A204.1 (cell line): ENCODE measurements at regions not wholly inside any gene's neighbourhood (a gene's known extent, or its start where the extent isn't known, plus 50 kb on each side); places are given as distances from the start of the nearest gene placed in this dataset.
"Not testable (repeated sequence)": the region's sequence is repeated elsewhere in the genome, so short reads cannot be mapped to it uniquely, and the experiment has no call there.

ENCODE experiments used
- FAIRE-seq: peaks from 2 replicates; lab custom pipeline; 2012; peaks lifted over from hg19 to GRCh38; lab: Jason Lieb, UNC

GRCh38 chr6:134784336-134784735 lies 165.6 kb downstream of the ALDH8A1 start:
- no peak for FAIRE-seq

GRCh38 chr6:134778431-134778830 lies 171.5 kb downstream of the ALDH8A1 start:
- no peak for FAIRE-seq

- FAIRE-seq: no peak
These were observed 175.7 kb downstream of the ALDH8A1 start for GRCh38 chr6:134774201-134774638.

- FAIRE-seq: no peak
These were observed 177.1 kb downstream of the ALDH8A1 start for GRCh38 chr6:134772671-134773360.

DNA sequence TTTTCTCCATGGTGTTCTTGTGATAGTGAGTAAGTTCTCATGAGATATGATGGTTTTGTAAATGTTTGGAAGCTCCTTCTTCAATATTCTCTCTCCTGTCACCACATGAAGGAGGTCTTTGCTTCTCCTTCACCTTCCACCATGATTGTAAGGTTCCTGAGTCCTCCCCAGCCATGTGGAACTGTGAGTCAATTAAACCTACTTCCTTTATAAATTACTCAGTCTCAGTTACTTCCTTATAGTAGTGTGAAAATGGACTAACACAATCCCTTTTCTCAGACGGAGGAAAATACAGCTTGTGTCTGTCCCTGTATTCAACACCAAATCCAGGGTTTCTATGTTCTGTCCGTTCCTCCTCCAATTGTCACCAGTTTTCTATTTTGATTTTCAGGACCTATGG lies 181.0 kb downstream of the ALDH8A1 start:
- FAIRE-seq: no peak

DNA sequence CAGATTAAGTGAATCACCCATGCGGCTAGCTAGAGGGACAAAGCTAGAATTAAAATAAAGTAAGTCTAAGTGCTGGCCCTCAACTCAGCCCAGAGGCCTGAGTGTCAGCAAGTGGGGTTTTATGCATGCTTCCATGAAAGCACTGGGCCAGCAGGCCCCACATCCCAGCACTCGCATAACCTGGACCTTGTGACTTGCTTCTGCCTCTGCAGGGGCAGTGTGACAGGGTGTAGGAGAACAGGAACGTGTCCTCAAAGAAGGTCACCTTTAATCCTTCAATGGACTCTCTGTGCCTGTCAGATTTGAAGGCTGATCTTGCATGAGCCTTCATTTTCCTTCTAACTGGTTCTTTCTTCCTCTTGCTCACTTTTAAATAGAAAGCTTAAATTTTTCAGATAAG lies 183.4 kb downstream of the ALDH8A1 start:
- FAIRE-seq: no peak

GRCh38 chr6:134764741-134765140 lies 185.2 kb downstream of the ALDH8A1 start:
- no peak for FAIRE-seq

DNA sequence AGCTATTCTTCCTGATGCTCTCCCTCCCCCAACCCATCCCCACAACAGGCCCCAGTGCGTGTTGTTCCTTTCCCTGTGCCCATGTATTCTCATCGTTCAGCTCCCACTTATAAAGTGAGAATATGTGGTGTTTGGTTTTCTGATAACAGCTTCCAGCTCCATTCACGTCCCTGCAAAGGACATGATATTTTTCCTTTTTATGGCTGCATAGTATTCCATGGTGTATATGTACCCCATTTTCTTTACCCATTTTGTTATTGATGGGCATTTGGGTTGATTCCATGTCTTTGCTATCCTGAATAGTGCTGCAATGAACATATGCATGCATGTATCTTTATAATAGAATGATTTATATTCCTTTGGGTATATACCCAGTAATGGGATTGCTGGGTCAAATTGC lies 186.3 kb downstream of the ALDH8A1 start:
- not testable (repeated sequence) for FAIRE-seq

GRCh38 chr6:134758621-134759020 lies 191.3 kb downstream of the ALDH8A1 start:
- FAIRE-seq: no peak

GRCh38 chr6:134757911-134758361 lies 192.0 kb downstream of the ALDH8A1 start:
- FAIRE-seq: no peak

GRCh38 chr6:134756374-134757025 lies 193.4 kb downstream of the ALDH8A1 start:
- no peak for FAIRE-seq

GRCh38 chr6:134754013-134754690 lies 195.7 kb downstream of the ALDH8A1 start:
- FAIRE-seq: no peak

DNA sequence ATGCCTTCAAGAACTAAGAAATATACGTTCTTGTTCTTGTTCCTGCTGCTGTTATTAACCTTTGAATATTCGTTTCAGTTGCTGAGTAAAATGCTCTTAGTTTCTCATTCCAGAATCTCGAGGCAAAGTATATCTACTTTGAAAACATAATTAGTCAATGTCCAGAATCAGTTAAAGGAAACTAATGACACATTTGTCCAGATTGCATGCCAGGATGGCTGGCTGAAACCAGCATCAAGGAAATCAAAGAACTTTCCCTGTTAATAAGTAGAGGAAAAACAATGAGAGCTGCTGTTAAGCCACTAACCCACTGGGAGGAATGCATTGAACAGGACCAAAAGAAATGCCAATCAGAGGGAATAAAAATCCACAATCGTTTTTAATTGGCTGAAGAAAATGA lies 196.9 kb downstream of the ALDH8A1 start:
- FAIRE-seq: no peak

DNA sequence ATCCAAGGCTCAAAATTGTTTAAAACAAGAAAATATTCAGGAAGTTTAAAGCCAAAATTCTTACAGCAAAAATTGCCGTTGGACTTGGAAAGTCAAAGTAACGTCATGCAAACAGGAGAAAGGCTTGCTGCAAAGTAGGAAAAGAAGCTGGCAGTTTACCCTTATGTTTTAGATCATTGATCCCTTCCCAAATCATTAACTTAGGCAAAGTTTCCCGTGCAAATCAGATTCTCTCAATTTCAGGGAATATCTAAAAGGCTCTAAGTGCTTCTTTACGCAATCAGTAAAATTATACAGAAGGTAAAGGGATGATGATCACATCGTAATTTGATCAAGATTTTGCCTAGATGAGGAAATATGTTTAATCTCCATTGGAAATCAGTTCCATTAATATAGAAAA lies 197.5 kb downstream of the ALDH8A1 start:
- FAIRE-seq: no peak

DNA sequence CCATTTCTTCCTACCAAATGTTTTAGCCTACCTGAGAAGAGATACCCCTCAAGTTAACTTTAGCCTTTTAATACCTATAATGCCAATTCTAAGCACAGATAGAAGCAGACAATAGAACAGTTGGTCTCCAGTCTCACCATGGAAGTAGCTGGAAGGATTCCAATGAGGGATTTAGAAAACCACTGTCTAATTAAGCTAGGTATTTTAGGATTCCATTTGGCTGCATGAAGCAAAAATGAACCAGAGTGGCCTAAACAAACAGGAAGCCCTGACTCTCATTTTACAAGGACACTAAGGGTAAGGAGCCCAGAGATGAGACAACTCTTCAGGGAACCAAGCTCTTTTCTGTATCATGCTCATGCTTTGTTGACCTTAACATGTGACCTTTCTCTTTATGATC lies 199.2 kb downstream of the ALDH8A1 start:
- FAIRE-seq: no peak

DNA sequence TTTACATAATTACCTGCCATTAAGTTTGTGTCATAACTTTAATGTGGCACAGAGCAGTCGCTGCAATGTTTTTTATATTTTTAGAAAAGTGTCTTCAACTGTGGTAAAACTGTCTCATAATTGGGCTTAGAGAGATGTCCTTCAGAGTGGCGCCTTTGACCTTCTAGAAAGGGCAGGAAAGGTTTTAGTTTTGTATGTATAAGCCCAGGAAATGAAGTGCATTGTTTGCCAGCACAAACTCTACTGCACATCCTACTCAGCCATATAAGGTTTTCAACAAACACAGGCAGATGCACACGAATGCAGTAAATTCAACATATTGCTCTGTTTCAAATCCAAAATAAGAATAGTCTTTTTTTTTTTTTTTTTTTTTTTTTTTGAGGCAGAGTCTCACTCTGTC lies 201.4 kb downstream of the ALDH8A1 start:
- no peak for FAIRE-seq

DNA sequence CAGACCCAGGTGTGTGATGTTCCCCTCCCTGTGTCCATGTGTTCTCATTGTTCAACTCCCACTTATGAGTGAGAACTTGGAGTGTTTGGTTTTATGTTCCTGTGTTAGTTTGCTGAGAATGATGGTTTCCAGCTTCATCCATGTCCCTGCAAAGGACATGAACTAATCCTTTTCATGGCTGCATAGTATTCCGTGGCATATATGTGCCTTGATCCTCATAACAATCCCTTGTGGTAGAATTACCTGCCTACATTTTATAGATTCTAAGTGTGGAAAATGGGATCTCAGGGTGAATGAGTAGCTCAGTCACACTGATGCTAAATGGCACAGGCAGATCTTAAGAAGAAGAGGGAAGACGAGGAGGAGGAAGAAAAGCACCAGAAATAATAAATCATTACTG lies 202.7 kb downstream of the ALDH8A1 start:
- FAIRE-seq: not testable (repeated sequence)

DNA sequence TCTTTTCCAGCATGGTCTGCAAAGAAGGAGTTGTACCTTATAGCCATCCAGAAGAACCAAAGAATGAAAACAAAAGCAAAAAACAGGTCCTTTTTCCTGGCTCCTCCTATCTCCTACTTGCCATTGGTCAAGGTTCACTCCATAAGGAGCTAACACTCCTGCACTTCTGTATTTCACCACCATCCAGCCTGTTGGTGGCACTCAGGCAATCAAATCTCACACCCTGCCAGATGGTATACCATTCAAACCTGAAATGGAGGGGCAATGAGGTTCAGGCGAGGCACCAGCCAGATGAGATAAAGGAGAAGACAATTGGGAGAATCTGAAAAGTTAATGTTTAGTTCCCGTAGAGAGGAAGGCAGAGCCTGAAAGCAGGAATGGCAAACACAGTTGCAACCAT lies 203.8 kb downstream of the ALDH8A1 start:
- FAIRE-seq: no peak

DNA sequence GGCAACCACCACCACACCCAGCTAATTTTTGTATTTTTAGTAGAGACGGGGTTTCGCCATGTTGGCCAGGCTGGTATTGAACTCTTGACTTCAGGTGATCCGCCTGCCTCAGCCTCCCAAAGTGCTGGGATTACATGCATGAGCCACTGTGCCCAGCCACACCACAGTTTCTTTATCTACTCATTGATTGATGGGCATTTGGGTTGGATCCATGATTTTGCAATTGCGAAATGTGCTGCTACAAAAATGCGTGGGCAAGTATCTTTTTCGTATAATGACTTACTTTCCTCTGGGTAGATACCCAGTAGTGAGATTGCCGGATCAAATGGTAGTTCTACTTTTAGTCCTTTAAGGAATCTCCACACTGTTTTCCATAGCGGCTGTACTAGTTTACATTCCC lies 204.7 kb downstream of the ALDH8A1 start:
- FAIRE-seq: not testable (repeated sequence)

DNA sequence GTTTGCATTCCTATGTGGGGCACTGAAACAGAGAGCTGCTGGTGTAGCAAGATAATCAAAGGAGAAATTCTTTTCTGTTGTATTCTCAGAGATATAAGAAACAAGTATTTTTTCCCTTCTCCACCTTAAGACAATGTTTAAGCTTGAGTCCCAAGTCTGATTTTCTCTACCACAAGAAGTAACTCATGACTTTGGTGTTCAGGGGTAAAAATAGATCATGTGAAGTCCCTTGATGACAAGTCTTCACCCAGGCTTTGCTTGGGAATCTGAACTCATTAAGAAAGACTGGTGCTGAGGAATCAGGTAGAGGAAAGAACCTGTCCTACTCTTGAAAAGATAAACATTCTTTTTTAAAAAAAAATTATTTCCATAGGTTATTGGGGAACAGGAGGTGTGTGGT lies 205.6 kb downstream of the ALDH8A1 start:
- FAIRE-seq: no peak

GRCh38 chr6:134741200-134741536 lies 208.7 kb downstream of the ALDH8A1 start:
- FAIRE-seq: no peak

GRCh38 chr6:134740473-134741199 lies 209.3 kb downstream of the ALDH8A1 start:
- no peak for FAIRE-seq

GRCh38 chr6:134740027-134740373 lies 209.9 kb downstream of the ALDH8A1 start:
- FAIRE-seq: no peak
